ENCODE measurements at regions not wholly inside any gene's neighbourhood (a gene's known extent, or its start where the extent isn't known, plus 50 kb on each side); places are given as distances from the start of the nearest gene placed in this dataset.

DNA sequence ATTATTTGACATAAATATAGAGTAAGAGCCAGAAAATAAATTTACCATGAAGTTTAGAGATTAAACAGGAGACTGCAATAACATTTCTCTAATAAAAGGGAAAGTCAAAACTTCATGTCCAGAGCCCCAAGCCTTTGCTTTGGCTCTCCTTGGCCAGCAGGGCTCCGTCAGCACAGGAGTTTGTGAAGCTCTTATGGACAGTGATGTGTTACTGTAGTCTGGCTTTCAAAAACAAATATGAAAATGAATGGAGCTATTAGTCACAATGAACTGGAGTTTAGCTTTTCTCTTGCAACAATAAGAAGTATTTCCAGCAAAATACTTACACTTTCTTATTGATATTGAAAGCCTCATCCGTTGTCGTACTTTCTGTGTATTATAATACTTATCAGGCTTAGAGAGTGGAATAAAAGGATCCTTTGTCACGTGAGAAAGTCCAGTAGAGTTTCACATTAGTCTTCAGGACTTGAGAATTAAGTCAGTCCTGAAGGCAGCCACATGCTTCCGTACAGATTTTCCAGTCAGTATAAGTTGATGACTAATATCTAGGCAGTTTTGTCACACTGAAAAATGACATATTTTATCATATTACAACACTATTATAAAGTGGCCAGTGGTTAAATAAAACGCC, 117.0 kb upstream of the PRL start:
- no peak for DNase-seq (ENCODE audit: low read depth)
- no peak overlapping the region for H3K4me3 ChIP-seq (ENCODE audit: low read depth, low read length)
- TF ChIP-seq, protein P1, sequence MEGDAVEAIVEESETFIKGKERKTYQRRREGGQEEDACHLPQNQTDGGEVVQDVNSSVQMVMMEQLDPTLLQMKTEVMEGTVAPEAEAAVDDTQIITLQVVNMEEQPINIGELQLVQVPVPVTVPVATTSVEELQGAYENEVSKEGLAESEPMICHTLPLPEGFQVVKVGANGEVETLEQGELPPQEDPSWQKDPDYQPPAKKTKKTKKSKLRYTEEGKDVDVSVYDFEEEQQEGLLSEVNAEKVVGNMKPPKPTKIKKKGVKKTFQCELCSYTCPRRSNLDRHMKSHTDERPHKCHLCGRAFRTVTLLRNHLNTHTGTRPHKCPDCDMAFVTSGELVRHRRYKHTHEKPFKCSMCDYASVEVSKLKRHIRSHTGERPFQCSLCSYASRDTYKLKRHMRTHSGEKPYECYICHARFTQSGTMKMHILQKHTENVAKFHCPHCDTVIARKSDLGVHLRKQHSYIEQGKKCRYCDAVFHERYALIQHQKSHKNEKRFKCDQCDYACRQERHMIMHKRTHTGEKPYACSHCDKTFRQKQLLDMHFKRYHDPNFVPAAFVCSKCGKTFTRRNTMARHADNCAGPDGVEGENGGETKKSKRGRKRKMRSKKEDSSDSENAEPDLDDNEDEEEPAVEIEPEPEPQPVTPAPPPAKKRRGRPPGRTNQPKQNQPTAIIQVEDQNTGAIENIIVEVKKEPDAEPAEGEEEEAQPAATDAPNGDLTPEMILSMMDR (conservative IDR thresholded peaks at IDR 0.05; ENCODE audit: low read depth, low read length), result no peak

DNA sequence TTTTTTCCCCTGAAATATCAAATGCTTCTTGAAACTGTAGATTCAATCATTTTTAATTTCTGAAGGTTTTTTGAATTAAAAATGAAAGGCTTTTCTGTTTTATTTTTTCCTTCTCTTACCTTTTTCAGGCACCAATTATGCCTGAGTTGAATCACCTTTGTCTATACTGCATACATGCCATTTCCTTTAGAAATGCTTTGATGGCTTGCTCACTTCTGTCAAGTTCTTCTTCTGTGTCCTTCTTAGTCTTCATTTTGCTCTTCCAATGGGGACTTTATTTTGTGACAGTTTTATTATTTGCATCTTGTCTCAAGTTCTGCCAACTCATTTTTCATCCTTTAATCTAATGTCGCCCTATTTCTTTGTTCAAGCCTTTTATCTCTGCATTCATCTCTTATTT, 121.9 kb upstream of the PRL start:
- no peak for DNase-seq (ENCODE audit: low read depth)
- H3K4me3 ChIP-seq (ENCODE audit: low read depth, low read length), result no peak overlapping the region

DNA sequence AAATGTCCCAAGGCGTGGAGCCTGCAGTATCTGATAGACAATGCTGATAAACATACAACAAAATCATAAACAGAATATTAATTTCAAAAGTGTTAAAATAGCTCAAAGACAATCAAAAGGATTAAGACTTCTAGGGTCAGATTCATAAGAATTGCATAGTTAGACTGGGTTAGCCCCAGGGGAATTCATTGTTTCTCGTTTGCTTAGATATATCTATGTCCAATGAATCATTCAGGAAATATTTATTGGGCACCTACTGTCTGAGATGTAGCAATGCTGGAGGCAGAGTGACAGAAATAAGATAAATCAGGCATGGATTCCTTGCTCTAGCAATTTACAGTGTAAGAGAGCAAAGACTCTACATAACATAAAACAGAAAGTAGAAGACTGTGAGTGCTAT, 124.4 kb upstream of the PRL start:
- no peak overlapping the region for H3K4me3 ChIP-seq (ENCODE audit: low read depth, low read length)
- TF ChIP-seq, protein P1 (conservative IDR thresholded peaks at IDR 0.05; ENCODE audit: low read depth, low read length), result no peak
- no peak for DNase-seq (ENCODE audit: low read depth)

More for the DNA sequence above, 121.9 kb upstream of the PRL start:
- TF ChIP-seq, protein P1 (conservative IDR thresholded peaks at IDR 0.05; ENCODE audit: low read depth, low read length), result no peak

DNA sequence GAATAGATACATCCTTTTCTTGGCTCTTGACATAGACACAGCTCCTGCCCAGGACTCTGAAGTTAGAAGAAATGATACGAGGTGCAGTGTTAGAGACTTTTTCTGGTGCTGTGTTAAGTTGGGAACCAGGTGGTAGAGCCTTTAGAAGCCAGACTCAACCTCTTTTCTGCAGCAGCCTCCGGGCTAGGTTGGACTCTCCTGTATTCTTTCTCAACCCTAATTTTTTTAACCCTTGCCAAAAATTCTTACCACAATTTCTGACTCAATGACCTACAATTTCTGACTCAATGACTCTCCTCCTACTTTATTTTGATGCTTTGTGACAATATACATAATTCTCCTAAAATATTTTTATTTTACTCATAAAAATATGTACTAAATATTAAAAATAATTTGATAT, 127.4 kb upstream of the PRL start:
- DNase-seq (ENCODE audit: low read depth), result no peak
- TF ChIP-seq, protein P1 (conservative IDR thresholded peaks at IDR 0.05; ENCODE audit: low read depth, low read length), result no peak
- H3K4me3 ChIP-seq (ENCODE audit: low read depth, low read length), result no peak overlapping the region

DNA sequence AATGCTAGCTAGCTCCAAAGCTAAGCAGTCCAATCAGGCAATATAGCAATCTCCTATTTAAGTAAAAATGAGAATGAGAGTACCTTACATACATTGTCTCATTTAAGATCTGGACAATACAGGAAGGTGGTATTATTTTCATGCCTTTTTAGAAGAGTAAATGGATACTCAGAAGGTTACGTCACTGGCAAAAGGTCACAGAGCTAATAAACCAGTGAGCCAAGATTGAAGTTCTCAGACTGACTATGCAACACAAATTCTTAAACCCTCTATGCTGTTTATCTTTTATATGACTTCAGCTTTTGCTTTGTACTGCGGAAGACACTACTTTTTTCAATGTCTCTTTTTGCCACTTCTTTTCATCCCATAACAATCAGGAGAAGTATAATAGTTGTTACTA, 135.2 kb upstream of the PRL start:
- H3K4me3 ChIP-seq (ENCODE audit: low read depth, low read length), result no peak overlapping the region
- DNase-seq (ENCODE audit: low read depth), result no peak
- TF ChIP-seq, protein P1 (conservative IDR thresholded peaks at IDR 0.05; ENCODE audit: low read depth, low read length), result no peak

DNA sequence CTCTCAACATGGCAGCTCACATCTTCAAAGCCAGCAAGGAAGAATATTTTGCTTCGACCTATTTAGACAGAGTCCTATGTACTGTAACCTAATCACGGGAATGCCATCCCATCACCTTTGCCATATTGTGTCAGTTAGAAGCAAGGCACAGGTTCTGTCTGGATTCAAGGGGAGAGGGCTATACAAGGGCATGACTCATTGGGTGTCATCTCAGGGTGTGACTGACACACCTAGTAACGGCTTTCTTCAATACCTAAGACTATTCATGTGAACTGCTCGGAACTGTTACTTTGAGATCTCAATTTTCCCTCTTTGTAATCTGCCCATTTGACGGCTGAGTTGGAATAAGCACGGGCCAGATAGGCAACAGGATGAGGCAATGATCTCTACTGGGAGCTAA, 135.6 kb upstream of the HDGFL1 start:
- no peak overlapping the region for H3K4me3 ChIP-seq (ENCODE audit: low read depth, low read length)
- TF ChIP-seq, protein P1 (conservative IDR thresholded peaks at IDR 0.05; ENCODE audit: low read depth, low read length), result no peak
- no peak for DNase-seq (ENCODE audit: low read depth)

DNA sequence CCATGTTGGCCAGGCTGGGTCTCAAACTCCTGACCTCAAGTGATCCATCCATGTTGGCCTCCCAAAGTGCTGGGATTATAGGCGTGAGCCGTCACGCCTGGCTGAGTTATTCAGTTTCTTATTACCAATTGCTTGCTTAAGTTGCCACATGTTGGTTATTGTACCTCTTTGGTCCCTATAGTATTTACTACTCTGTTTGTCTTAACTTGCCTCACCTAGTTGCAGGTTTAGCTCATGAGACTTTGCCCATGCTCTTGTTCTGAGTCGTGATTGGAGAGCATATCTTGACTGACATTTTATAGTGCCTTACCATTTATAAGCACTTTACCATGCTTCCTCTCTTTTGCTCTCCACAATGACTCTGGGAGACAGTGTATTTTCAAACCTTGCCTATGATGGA, 134.2 kb upstream of the HDGFL1 start:
- TF ChIP-seq, protein P1 (conservative IDR thresholded peaks at IDR 0.05; ENCODE audit: low read depth, low read length), result no peak

More for the DNA sequence above, 134.2 kb upstream of the HDGFL1 start:
- no peak overlapping the region for H3K4me3 ChIP-seq (ENCODE audit: low read depth, low read length)
- no peak for DNase-seq (ENCODE audit: low read depth)

All from epithelial cell of proximal tubule (primary cell).